ENCODE measurements at regions not wholly inside any gene's neighbourhood (a gene's known extent, or its start where the extent isn't known, plus 50 kb on each side); places are given as distances from the start of the nearest gene placed in this dataset.
"Not testable (repeated sequence)": the region's sequence is repeated elsewhere in the genome, so short reads cannot be mapped to it uniquely, and the experiment has no call there.

DNA sequence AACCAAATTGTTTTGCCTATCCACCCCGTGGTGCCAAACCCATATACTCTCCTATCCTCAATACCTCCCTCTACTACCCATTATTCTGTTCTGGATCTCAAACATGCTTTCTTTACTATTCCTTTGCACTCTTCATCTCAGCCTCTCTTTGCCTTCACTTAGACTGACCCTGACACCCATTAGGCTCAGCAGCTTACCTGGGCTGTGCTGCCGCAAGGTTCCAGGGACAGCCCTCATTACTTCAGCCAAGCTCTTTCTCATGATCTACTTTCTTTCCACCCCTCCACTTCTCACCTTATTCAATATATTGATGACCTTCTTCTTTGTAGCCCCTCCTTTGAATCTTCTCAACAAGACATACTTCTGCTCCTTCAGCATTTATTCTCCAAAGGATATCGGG is 517.9 kb downstream of the IRS2 start:
- FAIRE-seq = not testable (repeated sequence)

- not testable (repeated sequence) for FAIRE-seq
Measured at GRCh38 chr13:109267400-109267799, 519.0 kb downstream of the IRS2 start.

DNA sequence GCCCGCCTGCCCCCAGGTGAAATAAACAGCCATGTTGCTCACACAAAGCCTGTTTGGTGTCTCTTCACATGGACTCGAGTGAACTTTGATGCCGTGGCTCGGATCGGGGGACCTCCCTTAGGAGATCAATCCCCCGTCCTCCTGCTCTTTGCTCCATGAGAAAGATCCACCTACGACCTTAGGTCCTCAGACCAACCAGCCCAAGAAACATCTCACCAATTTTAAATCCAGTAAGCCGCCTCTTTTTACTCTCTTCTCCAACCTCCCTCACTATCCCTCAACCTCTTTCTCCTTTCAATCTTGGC is 521.0 kb downstream of the IRS2 start:
- not testable (repeated sequence) for FAIRE-seq

GRCh38 chr13:109264603-109265437 is 521.6 kb downstream of the IRS2 start:
- not testable (repeated sequence) for FAIRE-seq

GRCh38 chr13:109257761-109258157 is 528.6 kb downstream of the IRS2 start:
- FAIRE-seq = not testable (repeated sequence)
